Endothelial cell of umbilical vein (primary cell): ENCODE measurements at regions not wholly inside any gene's neighbourhood (a gene's known extent, or its start where the extent isn't known, plus 50 kb on each side); places are given as distances from the start of the nearest gene placed in this dataset.

Source experiments
- BruUV-seq: library from RNA; stranded (reverse); fragments of 400-500 nt; replicated peaks from 2 replicates; lab custom pipeline; 2021; lab: Mats Ljungman, UMichigan
- CTCF ChIA-PET: fragments of 300-600, 350-600 bp; sonication (Branson Sonifier 250); formaldehyde crosslinking; loops from one replicate; lab custom pipeline; 2021; ENCODE audit warnings: antibody characterized with exemption, inconsistent platforms; lab: Charles Lee
- POLR2A ChIA-PET: fragments of 300-600, 350-600 bp; sonication (Branson Sonifier 250); formaldehyde crosslinking; loops from one replicate; lab custom pipeline; 2021; ENCODE audit warnings: antibody characterized with exemption, inconsistent platforms; lab: Charles Lee
- DNase-seq: peaks from one replicate; pipeline ENCODE4 v3.0.0-alpha.2; 2011; ENCODE audit warnings: low read depth, low spot score
- FAIRE-seq: peaks from 2 replicates; lab custom pipeline; 2011; peaks lifted over from hg19 to GRCh38; lab: Jason Lieb, UNC
- H2AFZ ChIP-seq: 2 replicates; pipeline ENCODE4 v1.6.0; 2012; ENCODE audit warnings: low read depth, low read length, control low read depth, inconsistent platforms
- H3K27ac ChIP-seq: 2 replicates; pipeline ENCODE4 v1.5.1; 2011; ENCODE audit warnings: low read depth, mild to moderate bottlenecking, control low read depth, low read length, moderate library complexity; ENCODE audit not compliant: insufficient read depth
- H3K27me3 ChIP-seq, 2 experiments: 2 replicates each; pipeline versions ENCODE4 v1.6.0 to v1.6.1; 2011; ENCODE audit warnings: low read length in 2 of 2, mixed read lengths in 1 of 2; ENCODE audit not compliant: control insufficient read depth in 2 of 2, insufficient read depth in 2 of 2
- H3K36me3 ChIP-seq, 2 experiments: 2 replicates in 1 of 2; 3 replicates in 1 of 2; pipeline ENCODE4 v1.5.1; 2011; ENCODE audit warnings: low read length in 2 of 2, mild to moderate bottlenecking in 1 of 2, moderate library complexity in 1 of 2; ENCODE audit not compliant: control insufficient read depth in 2 of 2, insufficient read depth in 2 of 2; ENCODE audit errors: extremely low read depth in 1 of 2
- H3K4me1 ChIP-seq: 3 replicates; pipeline ENCODE4 v1.5.1; 2011; ENCODE audit warnings: mild to moderate bottlenecking, low read length; ENCODE audit not compliant: control insufficient read depth, insufficient read depth; ENCODE audit errors: extremely low read depth
- H3K4me2 ChIP-seq: 2 replicates; pipeline ENCODE4 v1.6.1; 2011; ENCODE audit warnings: low read length, control low read depth, mixed read lengths; ENCODE audit not compliant: insufficient read depth
- H3K4me3 ChIP-seq, 3 experiments: fragments of 200-600 bp in 1 of 3; sonication (generic), shearing (Covaris generic) in 1 of 3; replicated peaks in 1 of 3; 2 replicates each; pipeline ENCODE4 v1.5.1; 2011 to 2016; ENCODE audit warnings: control low read depth in 3 of 3, low read length in 3 of 3, mild to moderate bottlenecking in 2 of 3, inconsistent platforms in 1 of 3, low read depth in 1 of 3, moderate library complexity in 1 of 3; ENCODE audit not compliant: insufficient read depth in 1 of 3
- H3K79me2 ChIP-seq: 2 replicates; pipeline ENCODE4 v1.6.0; 2012; ENCODE audit warnings: low read length, inconsistent platforms; ENCODE audit not compliant: control insufficient read depth, insufficient read depth
- H3K9ac ChIP-seq: replicated peaks from 2 replicates; pipeline ENCODE3; 2011; ENCODE audit warnings: low read length, control low read depth; ENCODE audit not compliant: insufficient read depth; ENCODE audit errors: extremely low read depth
- H3K9me1 ChIP-seq: replicated peaks from 3 replicates; pipeline ENCODE4 v1.6.0; 2011; ENCODE audit warnings: mild to moderate bottlenecking, low read length; ENCODE audit not compliant: control insufficient read depth, insufficient read depth; ENCODE audit errors: extremely low read depth
- H3K9me3 ChIP-seq: replicated peaks from 2 replicates; pipeline ENCODE4 v1.5.1; 2012; ENCODE audit warnings: low read length, inconsistent platforms; ENCODE audit not compliant: control insufficient read depth, insufficient read depth
- H4K20me1 ChIP-seq: replicated peaks from 2 replicates; pipeline ENCODE3; 2011; ENCODE audit warnings: mild to moderate bottlenecking, low read length; ENCODE audit not compliant: control insufficient read depth, insufficient read depth; ENCODE audit errors: extremely low read depth
- EZH2 ChIP-seq: IDR thresholded peaks from 2 replicates; pipeline ENCODE4 v1.6.1; 2012; ENCODE audit warnings: borderline replicate concordance, low read depth, mild to moderate bottlenecking, moderate library complexity, low read length, inconsistent platforms; ENCODE audit not compliant: severe bottlenecking
- FOS ChIP-seq: IDR thresholded peaks from 2 replicates; pipeline ENCODE4 v1.6.1; 2011; ENCODE audit warnings: mild to moderate bottlenecking, low read length, moderate library complexity, borderline replicate concordance; ENCODE audit not compliant: insufficient read depth
- GATA2 ChIP-seq: IDR thresholded peaks from 2 replicates; pipeline ENCODE4 v1.7.0; 2011; ENCODE audit warnings: low read depth, mild to moderate bottlenecking, moderate library complexity, mixed read lengths, low read length; ENCODE audit not compliant: insufficient read length, insufficient read depth
- JUN ChIP-seq: IDR thresholded peaks from 2 replicates; pipeline ENCODE4 v1.6.1; 2011; ENCODE audit warnings: borderline replicate concordance, low read depth; ENCODE audit not compliant: insufficient read length, insufficient read depth
- MYC ChIP-seq: IDR thresholded peaks from one replicate; pipeline ENCODE4 v1.6.1; 2011; ENCODE audit warnings: mild to moderate bottlenecking, low read depth, low read length
- POLR2A ChIP-seq: IDR thresholded peaks from 2 replicates; pipeline ENCODE4 v1.6.1; 2012; ENCODE audit warnings: low read depth, mild to moderate bottlenecking, control low read depth, low read length
- POLR2AphosphoS5 ChIP-seq: IDR thresholded peaks from 2 replicates; pipeline ENCODE4 v1.6.1; 2012; ENCODE audit warnings: low read depth, mild to moderate bottlenecking, control low read depth, low read length, moderate library complexity; ENCODE audit not compliant: insufficient read depth
- dilution Hi-C: fragments of 300-500 bp; cut with MboI; formaldehyde crosslinking; loops from one replicate; pipeline ENCODE4 v1.15.0; 2019; ENCODE audit warnings: low sequenced_read_pairs; ENCODE audit not compliant: extremely low pct_ligation_motif_present
- intact Hi-C: fragments of 100-400 bp; cut with micrococcal nuclease; formaldehyde crosslinking; loops from one replicate; pipeline ENCODE4 v1.10.0; 2022
- TF ChIP-seq, protein P1 (sequence below), 2 donors: IDR thresholded peaks; 1 replicate in 1 of 2; 2 replicates in 1 of 2; pipeline ENCODE4 v1.5.1; 2011; ENCODE audit warnings: low read length in 2 of 2, mild to moderate bottlenecking in 2 of 2, moderate library complexity in 2 of 2, control low read depth in 1 of 2, inconsistent platforms in 1 of 2, low read depth in 1 of 2; ENCODE audit not compliant: insufficient read depth in 1 of 2; ENCODE audit errors: extremely low read depth in 1 of 2
- TF ChIP-seq, protein P2 (sequence below): IDR thresholded peaks from 2 replicates; pipeline ENCODE4 v1.6.1; 2011; ENCODE audit not compliant: insufficient read depth, insufficient read length

DNA sequence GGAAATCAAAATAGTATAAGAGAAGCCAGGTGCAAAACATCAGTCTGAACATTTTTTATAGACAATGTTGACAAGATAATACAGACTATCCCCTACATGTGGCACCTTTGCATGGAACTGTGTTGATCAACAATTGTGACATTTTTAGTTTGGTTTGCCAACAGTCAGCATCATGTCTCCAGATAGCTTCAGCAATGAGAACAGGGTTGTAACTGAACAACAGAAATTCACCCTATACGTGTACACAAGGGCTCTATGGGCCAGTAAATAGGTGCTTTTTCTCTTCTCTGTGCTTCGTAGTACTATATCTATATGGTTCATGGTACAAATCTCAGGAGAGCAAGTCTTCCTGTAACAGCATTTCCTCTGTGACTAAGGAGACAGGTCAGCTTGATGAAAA is 310.4 kb downstream of the ATXN7L3B start:
- ChIA-PET POLR2A (no interaction called here), CTCF (interaction anchor here (1.0 to 1.3 kb wide), 2 partner anchors 8 to 42 kb away, joined by 3 read pairs; no protein-coding TSS in a partner anchor)
- H3K27ac ChIP-seq, result no peak overlapping the region
- FAIRE-seq (no peak), DNase-seq (no peak)
- H2AFZ ChIP-seq, result no peak overlapping the region
- no peaks in the 10 kb centered on the region for H3K9me1 ChIP-seq
- H3K4me3 ChIP-seq, result no peak overlapping the region
- no peak overlapping the region for H3K4me2 ChIP-seq
- BruUV-seq, result no TSS peak
- dilution Hi-C loops, result no loop called here
- no peaks in the 10 kb centered on the region for H3K4me1 ChIP-seq
- H4K20me1 ChIP-seq, result no peaks in the 10 kb centered on the region
- no peak overlapping the region for H3K9ac ChIP-seq
- no peaks in the 10 kb centered on the region for H3K9me3 ChIP-seq
- H3K36me3 ChIP-seq, result no peaks in the 10 kb centered on the region
- TF ChIP-seq GATA2 (no peak), POLR2A (no peak), FOS (no peak), MYC (no peak), JUN (no peak), POLR2AphosphoS5 (no peak), EZH2 (no peak)
- TF ChIP-seq, protein P1, sequence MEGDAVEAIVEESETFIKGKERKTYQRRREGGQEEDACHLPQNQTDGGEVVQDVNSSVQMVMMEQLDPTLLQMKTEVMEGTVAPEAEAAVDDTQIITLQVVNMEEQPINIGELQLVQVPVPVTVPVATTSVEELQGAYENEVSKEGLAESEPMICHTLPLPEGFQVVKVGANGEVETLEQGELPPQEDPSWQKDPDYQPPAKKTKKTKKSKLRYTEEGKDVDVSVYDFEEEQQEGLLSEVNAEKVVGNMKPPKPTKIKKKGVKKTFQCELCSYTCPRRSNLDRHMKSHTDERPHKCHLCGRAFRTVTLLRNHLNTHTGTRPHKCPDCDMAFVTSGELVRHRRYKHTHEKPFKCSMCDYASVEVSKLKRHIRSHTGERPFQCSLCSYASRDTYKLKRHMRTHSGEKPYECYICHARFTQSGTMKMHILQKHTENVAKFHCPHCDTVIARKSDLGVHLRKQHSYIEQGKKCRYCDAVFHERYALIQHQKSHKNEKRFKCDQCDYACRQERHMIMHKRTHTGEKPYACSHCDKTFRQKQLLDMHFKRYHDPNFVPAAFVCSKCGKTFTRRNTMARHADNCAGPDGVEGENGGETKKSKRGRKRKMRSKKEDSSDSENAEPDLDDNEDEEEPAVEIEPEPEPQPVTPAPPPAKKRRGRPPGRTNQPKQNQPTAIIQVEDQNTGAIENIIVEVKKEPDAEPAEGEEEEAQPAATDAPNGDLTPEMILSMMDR (IDR thresholded peaks at IDR 0.05; ENCODE audit: extremely low read depth in 1 of 2, insufficient read depth in 1 of 2, low read depth in 1 of 2, low read length in 2 of 2), result no peak
- TF ChIP-seq, protein P2, sequence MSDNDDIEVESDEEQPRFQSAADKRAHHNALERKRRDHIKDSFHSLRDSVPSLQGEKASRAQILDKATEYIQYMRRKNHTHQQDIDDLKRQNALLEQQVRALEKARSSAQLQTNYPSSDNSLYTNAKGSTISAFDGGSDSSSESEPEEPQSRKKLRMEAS, result no peak
- H3K79me2 ChIP-seq, result no peaks in the 10 kb centered on the region
- intact Hi-C loops, result no loop called here
- no peaks in the 10 kb centered on the region for H3K27me3 ChIP-seq
